ENCODE measurements at regions not wholly inside any gene's neighbourhood (a gene's known extent, or its start where the extent isn't known, plus 50 kb on each side); places are given as distances from the start of the nearest gene placed in this dataset.

- no peak for TF ChIP-seq CTCF (conservative IDR thresholded peaks at IDR 0.05)
- no peak for TF ChIP-seq EZH2 (IDR thresholded peaks at IDR 0.05; ENCODE audit: low read depth)
Measured at GRCh38 chr6:147441751-147442150, 66.7 kb upstream of the SAMD5 start.
